ENCODE measurements at regions not wholly inside any gene's neighbourhood (a gene's known extent, or its start where the extent isn't known, plus 50 kb on each side); places are given as distances from the start of the nearest gene placed in this dataset.

- TF ChIP-seq POLR2A (IDR thresholded peaks at IDR 0.05), result no peak
- TF ChIP-seq, protein P1, sequence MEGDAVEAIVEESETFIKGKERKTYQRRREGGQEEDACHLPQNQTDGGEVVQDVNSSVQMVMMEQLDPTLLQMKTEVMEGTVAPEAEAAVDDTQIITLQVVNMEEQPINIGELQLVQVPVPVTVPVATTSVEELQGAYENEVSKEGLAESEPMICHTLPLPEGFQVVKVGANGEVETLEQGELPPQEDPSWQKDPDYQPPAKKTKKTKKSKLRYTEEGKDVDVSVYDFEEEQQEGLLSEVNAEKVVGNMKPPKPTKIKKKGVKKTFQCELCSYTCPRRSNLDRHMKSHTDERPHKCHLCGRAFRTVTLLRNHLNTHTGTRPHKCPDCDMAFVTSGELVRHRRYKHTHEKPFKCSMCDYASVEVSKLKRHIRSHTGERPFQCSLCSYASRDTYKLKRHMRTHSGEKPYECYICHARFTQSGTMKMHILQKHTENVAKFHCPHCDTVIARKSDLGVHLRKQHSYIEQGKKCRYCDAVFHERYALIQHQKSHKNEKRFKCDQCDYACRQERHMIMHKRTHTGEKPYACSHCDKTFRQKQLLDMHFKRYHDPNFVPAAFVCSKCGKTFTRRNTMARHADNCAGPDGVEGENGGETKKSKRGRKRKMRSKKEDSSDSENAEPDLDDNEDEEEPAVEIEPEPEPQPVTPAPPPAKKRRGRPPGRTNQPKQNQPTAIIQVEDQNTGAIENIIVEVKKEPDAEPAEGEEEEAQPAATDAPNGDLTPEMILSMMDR (IDR thresholded peaks at IDR 0.05), result no peak
Observed at GRCh38 chr1:201764166-201764565, 64.8 kb upstream of the IPO9 start.
